ENCODE measurements at regions not wholly inside any gene's neighbourhood (a gene's known extent, or its start where the extent isn't known, plus 50 kb on each side); places are given as distances from the start of the nearest gene placed in this dataset.

GRCh38 chr16:51500306-51500705 lies 349.2 kb upstream of the SALL1 start:
- Mint-ChIP-seq H3K4me1 (ENCODE audit: low read depth) (peaks cover 9% of the 10 kb centered on the region), H3K9me3 (no peaks in the 10 kb centered on the region), H3K4me3 (no peak overlapping the region), H3K27ac (no peak overlapping the region), H3K27me3 (ENCODE audit: insufficient read depth) (no peaks in the 10 kb centered on the region; the same call in none of the 2 replicates), H3K36me3 (ENCODE audit: low read depth) (no peaks in the 10 kb centered on the region)
- TF ChIP-seq CTCF (IDR thresholded peaks at IDR 0.05): no peak
- DNase-seq: peak; percentile 24

GRCh38 chr16:51497541-51498211 lies 346.6 kb upstream of the SALL1 start:
- Mint-ChIP-seq H3K9me3 (no peaks in the 10 kb centered on the region), H3K36me3 (ENCODE audit: low read depth) (no peaks in the 10 kb centered on the region), H3K27me3 (ENCODE audit: insufficient read depth) (no peaks in the 10 kb centered on the region; the same call in 1 of the 2 replicates), H3K4me1 (ENCODE audit: low read depth) (peaks cover 9% of the 10 kb centered on the region), H3K4me3 (no peak overlapping the region), H3K27ac (no peak overlapping the region)
- TF ChIP-seq CTCF (IDR thresholded peaks at IDR 0.05): no peak
- DNase-seq: no peak

- no peak overlapping the region for H3K4me3 Mint-ChIP-seq
- TF ChIP-seq CTCF (IDR thresholded peaks at IDR 0.05): no peak
- no peak for DNase-seq
- H3K36me3 Mint-ChIP-seq (ENCODE audit: low read depth): no peaks in the 10 kb centered on the region
- H3K4me1 Mint-ChIP-seq (ENCODE audit: low read depth): no peaks in the 10 kb centered on the region
- peaks cover 5% of the 10 kb centered on the region for H3K27me3 Mint-ChIP-seq (ENCODE audit: insufficient read depth)
- H3K9me3 Mint-ChIP-seq: no peaks in the 10 kb centered on the region
- H3K27ac Mint-ChIP-seq: no peak overlapping the region
These were observed 339.8 kb upstream of the SALL1 start for GRCh38 chr16:51490866-51491265.

- no peaks in the 10 kb centered on the region for H3K4me1 Mint-ChIP-seq (ENCODE audit: low read depth)
- H3K9me3 Mint-ChIP-seq: peaks cover 4% of the 10 kb centered on the region; the same call in 1 of the 2 replicates
These were observed 336.8 kb upstream of the SALL1 start for GRCh38 chr16:51487880-51488279.

GRCh38 chr16:51474414-51475091 lies 323.5 kb upstream of the SALL1 start:
- Mint-ChIP-seq H3K4me1 (ENCODE audit: low read depth) (no peaks in the 10 kb centered on the region), H3K9me3 (no peaks in the 10 kb centered on the region), H3K36me3 (ENCODE audit: low read depth) (no peaks in the 10 kb centered on the region), H3K4me3 (no peak overlapping the region), H3K27me3 (ENCODE audit: insufficient read depth) (no peaks in the 10 kb centered on the region; the same call in 1 of the 2 replicates), H3K27ac (no peak overlapping the region)
- TF ChIP-seq CTCF (IDR thresholded peaks at IDR 0.05): peak; percentile 24; the same call in 1 of the 2 replicates
- DNase-seq: no peak

More at GRCh38 chr16:51487880-51488279, 336.8 kb upstream of the SALL1 start:
- DNase-seq: no peak
- H3K4me3 Mint-ChIP-seq: no peak overlapping the region
- H3K27ac Mint-ChIP-seq: no peak overlapping the region
- peaks cover 7% of the 10 kb centered on the region for H3K27me3 Mint-ChIP-seq (ENCODE audit: insufficient read depth)
- no peak for TF ChIP-seq CTCF (IDR thresholded peaks at IDR 0.05)
- H3K36me3 Mint-ChIP-seq (ENCODE audit: low read depth): no peaks in the 10 kb centered on the region

Measured in HFFc6 (cell line).